SK-N-SH (cell line): ENCODE measurements at regions not wholly inside any gene's neighbourhood (a gene's known extent, or its start where the extent isn't known, plus 50 kb on each side); places are given as distances from the start of the nearest gene placed in this dataset.

ENCODE experiments used
- MEF2A ChIP-seq: IDR thresholded peaks from 2 replicates; pipeline ENCODE4 v1.4.0; 2012; ENCODE audit warnings: low read depth, borderline replicate concordance
- MXI1 ChIP-seq: IDR thresholded peaks from 2 replicates; pipeline ENCODE4 v1.6.1; 2012; ENCODE audit warnings: mild to moderate bottlenecking, low read depth, low read length, improper control_type of control experiment
- RFX5 ChIP-seq: IDR thresholded peaks from 2 replicates; pipeline ENCODE4 v1.6.1; 2012; ENCODE audit warnings: mild to moderate bottlenecking, improper control_type of control experiment, low read length
- TAF1 ChIP-seq: IDR thresholded peaks from 2 replicates; pipeline ENCODE4 v1.6.1; 2012; ENCODE audit warnings: low read depth, mild to moderate bottlenecking, low read length, moderate library complexity, borderline replicate concordance
- TF ChIP-seq, protein P1 (sequence below): fragments of 200-600 bp; sonication (generic); IDR thresholded peaks from 2 replicates; pipeline ENCODE4 v1.6.1; 2017; ENCODE audit warnings: antibody characterized with exemption, mild to moderate bottlenecking, moderate library complexity
- TF ChIP-seq, protein P2 (sequence below): IDR thresholded peaks from 2 replicates; pipeline ENCODE4 v1.6.1; 2012; ENCODE audit warnings: mild to moderate bottlenecking, low read depth, low read length, moderate library complexity
- TF ChIP-seq, protein P3 (sequence below): IDR thresholded peaks from 2 replicates; pipeline ENCODE4; 2012

DNA sequence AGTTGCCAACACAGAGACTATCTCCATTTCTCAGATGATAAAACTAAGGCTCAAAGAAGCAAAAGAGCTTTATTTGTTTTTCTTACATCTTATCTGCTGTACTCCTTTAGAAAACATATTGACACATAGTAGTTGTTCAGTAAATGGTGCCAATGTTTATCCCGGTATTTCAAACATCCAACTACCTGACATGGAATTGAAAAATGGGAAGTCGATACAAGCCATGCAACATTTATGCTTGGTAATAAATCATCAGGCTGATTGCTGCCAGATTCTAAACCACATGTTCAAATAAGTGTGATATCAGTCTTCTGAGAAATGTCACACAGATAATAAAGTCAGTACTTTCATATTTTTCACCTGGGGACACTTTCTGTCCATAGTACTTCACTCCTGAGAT, 65.8 kb upstream of the C10orf120 start:
- TF ChIP-seq TAF1 (no peak), RFX5 (no peak), MEF2A (no peak), MXI1 (no peak)
- TF ChIP-seq, protein P1, sequence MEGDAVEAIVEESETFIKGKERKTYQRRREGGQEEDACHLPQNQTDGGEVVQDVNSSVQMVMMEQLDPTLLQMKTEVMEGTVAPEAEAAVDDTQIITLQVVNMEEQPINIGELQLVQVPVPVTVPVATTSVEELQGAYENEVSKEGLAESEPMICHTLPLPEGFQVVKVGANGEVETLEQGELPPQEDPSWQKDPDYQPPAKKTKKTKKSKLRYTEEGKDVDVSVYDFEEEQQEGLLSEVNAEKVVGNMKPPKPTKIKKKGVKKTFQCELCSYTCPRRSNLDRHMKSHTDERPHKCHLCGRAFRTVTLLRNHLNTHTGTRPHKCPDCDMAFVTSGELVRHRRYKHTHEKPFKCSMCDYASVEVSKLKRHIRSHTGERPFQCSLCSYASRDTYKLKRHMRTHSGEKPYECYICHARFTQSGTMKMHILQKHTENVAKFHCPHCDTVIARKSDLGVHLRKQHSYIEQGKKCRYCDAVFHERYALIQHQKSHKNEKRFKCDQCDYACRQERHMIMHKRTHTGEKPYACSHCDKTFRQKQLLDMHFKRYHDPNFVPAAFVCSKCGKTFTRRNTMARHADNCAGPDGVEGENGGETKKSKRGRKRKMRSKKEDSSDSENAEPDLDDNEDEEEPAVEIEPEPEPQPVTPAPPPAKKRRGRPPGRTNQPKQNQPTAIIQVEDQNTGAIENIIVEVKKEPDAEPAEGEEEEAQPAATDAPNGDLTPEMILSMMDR, result no peak
- TF ChIP-seq, protein P2, sequence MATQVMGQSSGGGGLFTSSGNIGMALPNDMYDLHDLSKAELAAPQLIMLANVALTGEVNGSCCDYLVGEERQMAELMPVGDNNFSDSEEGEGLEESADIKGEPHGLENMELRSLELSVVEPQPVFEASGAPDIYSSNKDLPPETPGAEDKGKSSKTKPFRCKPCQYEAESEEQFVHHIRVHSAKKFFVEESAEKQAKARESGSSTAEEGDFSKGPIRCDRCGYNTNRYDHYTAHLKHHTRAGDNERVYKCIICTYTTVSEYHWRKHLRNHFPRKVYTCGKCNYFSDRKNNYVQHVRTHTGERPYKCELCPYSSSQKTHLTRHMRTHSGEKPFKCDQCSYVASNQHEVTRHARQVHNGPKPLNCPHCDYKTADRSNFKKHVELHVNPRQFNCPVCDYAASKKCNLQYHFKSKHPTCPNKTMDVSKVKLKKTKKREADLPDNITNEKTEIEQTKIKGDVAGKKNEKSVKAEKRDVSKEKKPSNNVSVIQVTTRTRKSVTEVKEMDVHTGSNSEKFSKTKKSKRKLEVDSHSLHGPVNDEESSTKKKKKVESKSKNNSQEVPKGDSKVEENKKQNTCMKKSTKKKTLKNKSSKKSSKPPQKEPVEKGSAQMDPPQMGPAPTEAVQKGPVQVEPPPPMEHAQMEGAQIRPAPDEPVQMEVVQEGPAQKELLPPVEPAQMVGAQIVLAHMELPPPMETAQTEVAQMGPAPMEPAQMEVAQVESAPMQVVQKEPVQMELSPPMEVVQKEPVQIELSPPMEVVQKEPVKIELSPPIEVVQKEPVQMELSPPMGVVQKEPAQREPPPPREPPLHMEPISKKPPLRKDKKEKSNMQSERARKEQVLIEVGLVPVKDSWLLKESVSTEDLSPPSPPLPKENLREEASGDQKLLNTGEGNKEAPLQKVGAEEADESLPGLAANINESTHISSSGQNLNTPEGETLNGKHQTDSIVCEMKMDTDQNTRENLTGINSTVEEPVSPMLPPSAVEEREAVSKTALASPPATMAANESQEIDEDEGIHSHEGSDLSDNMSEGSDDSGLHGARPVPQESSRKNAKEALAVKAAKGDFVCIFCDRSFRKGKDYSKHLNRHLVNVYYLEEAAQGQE, result no peak
- TF ChIP-seq, protein P3, sequence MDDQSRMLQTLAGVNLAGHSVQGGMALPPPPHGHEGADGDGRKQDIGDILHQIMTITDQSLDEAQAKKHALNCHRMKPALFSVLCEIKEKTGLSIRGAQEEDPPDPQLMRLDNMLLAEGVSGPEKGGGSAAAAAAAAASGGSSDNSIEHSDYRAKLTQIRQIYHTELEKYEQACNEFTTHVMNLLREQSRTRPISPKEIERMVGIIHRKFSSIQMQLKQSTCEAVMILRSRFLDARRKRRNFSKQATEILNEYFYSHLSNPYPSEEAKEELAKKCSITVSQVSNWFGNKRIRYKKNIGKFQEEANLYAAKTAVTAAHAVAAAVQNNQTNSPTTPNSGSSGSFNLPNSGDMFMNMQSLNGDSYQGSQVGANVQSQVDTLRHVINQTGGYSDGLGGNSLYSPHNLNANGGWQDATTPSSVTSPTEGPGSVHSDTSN, result no peak
